HG02852 (cell line): ENCODE measurements at regions not wholly inside any gene's neighbourhood (a gene's known extent, or its start where the extent isn't known, plus 50 kb on each side); places are given as distances from the start of the nearest gene placed in this dataset.
"Not testable (repeated sequence)": the region's sequence is repeated elsewhere in the genome, so short reads cannot be mapped to it uniquely, and the experiment has no call there.

Source experiments
- ATAC-seq: cut with Tn5 transposase; IDR thresholded peaks from one replicate; pipeline ENCODE4 v1.9.1; 2021; ENCODE audit warnings: mild to moderate bottlenecking, moderate library complexity; ENCODE audit not compliant: unreplicated experiment

- no peak for ATAC-seq
Measured at GRCh38 chr5:68838157-68838718, 255.6 kb upstream of the SLC30A5 start.

DNA sequence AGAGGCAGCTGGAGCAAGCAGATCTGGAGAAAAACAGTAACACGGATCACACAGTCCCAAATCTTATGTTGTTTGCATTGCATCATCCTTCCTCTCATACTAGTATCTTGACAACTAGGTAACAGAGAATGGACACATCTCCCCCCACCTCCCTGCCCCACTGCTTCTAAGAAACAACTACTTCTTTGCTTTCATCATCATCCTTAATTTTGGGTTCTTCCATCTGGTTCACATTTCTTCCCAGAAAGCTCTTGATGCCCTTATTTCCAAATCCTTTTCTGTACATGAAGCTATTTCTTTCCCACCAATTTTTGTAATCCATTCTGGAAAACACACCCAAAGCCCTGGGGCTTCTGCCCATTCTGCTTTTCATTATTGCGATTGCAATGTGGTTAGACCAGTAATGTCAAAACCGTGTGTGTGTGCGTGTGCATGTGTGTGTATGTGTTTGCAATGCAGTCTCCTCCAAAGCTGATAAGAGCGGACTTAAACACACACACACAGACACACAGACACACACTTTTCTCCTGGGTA is 254.7 kb upstream of the SLC30A5 start:
- no peak for ATAC-seq

DNA sequence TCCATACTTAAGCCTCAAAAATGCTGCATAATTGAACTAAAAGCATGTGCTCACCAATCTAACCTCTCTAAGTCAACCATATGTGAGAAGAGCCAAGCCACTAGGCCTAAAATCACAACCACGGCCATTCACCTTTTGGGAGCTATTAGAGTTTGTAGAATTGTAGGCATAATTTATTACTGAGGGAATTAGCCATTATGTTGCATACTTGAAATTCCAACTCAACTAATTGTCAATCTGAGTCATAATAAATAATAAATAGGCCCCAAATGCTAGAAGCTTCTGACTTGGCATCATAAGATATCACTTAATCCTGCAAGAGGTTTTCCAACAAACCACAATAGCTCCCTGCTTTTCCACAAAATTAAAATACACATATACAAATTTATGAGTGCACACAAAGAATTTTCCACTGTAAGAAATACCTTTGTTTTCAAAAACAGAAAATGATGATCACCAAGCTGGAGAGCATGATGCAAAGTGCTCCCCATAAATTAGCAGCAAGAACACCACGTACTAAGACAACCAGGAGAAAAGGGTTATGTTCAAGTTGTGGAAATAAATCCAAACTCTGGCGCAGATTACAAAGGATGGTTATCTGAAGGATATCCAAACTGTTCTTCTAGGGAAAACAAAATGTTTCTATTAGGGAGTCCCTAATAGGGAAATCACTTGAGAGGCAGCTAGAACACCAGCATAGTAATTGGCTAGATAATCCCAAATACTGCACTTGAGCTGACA is 250.0 kb upstream of the SLC30A5 start:
- ATAC-seq: no peak

DNA sequence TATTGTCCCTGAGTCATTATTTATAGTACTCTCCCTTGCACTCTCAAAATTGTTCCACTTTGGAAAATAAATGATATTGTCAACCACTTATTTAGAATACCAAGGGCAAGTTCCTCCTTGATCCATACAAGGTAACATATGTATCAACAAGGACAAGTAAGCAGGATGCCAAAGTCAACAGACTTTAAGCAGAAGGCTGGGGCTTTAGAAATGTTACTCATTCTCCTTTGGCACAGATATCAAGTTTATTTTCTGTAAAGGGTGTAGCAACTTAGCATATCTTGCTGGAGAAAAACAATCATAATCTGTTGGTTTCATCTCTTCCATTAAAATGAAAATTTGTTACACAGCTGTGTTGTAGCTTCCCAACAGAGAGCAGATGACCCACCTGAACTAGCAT is 248.7 kb upstream of the SLC30A5 start:
- ATAC-seq: no peak

- ATAC-seq: no peak
Measured at GRCh38 chr5:68846828-68847227, 247.0 kb upstream of the SLC30A5 start.

- ATAC-seq: no peak
Measured at GRCh38 chr5:68848091-68848490, 245.7 kb upstream of the SLC30A5 start.

GRCh38 chr5:68849103-68849502 is 244.7 kb upstream of the SLC30A5 start:
- no peak for ATAC-seq

GRCh38 chr5:68849906-68850305 is 243.9 kb upstream of the SLC30A5 start:
- no peak for ATAC-seq

DNA sequence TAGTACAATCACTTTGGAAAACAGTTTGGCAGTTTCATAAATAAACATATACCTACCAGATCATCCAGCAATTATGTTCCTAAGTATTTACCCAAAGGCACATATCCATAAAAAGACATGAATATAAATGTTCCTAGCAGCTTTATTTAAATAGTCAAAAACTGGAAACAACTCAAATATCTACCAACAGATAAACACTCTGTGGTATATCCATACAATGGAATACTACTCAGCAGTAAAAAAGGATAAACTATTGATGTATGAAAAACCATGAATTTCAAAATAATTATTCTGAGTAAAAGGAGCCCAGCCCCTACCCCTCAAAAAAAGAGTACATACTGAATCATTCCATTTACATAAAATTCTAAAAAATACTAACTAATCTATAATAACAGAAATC is 232.7 kb upstream of the SLC30A5 start:
- ATAC-seq: no peak

DNA sequence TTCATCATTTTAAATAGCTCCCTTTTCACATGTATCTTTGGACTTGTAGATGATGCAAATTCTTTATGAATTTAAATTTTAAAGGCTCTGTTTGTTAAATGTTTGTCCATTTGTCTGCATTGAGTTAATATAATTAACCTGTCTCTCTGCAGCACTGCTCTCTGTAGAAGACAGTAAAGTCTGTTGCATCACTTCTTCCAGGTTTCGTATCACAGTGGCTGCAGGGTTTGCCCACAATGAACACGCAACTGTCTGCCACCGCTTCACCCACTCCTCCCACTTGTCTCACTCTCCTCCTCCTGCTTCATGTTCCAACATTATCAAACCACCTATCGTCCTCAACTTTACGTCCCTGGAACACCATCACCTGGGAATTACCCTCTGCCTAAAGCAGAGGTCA is 231.3 kb upstream of the SLC30A5 start:
- no peak for ATAC-seq

- ATAC-seq: not testable (repeated sequence)
Measured at GRCh38 chr5:68865192-68865591, 228.6 kb upstream of the SLC30A5 start.

- no peak for ATAC-seq
Measured at GRCh38 chr5:68872088-68872839, 221.6 kb upstream of the SLC30A5 start.

- no peak for ATAC-seq
Measured at GRCh38 chr5:68873198-68873597, 220.6 kb upstream of the SLC30A5 start.

GRCh38 chr5:68875351-68875750 is 218.5 kb upstream of the SLC30A5 start:
- ATAC-seq: no peak

DNA sequence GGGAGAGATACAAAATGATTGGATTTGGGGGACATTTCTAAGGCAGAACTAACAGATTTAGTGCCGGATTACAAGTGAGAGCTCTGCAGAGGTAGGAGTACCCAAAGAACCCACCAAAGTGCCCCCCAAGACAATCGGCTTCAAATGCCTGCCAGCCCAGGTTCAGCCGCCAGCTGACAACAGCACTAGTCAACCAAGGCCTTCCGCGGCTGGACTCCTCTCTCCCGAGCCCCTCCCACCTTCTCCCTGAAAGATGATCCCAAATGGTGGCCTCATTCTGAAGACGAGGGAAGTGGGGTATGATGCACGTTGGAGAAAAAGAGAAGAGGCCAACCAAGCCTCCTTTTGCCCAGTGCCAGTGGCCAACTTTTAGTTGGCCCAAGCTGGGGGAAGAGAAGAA is 210.4 kb upstream of the SLC30A5 start:
- ATAC-seq: no peak

- ATAC-seq: no peak
Measured at GRCh38 chr5:68884144-68884754, 209.6 kb upstream of the SLC30A5 start.

GRCh38 chr5:68884883-68885282 is 208.9 kb upstream of the SLC30A5 start:
- no peak for ATAC-seq

DNA sequence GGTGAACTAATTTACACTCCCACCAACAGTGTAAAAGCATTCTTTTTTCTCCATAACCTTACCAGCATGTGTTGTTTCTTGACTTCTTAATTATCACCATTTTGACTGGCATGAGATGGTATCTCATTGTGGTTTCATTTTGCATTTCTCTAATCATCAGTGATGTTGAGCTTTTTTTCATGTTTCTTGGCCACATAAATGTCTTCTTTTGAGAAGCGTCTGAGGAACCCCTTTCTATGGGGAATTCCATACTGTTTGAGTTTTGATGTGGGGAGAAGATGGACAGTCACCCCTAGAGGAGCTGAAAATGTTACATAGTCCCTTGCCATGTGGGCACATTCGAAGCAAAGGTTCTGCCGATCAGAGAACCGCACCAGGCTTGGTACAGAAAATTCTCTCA is 207.0 kb upstream of the SLC30A5 start:
- no peak for ATAC-seq

DNA sequence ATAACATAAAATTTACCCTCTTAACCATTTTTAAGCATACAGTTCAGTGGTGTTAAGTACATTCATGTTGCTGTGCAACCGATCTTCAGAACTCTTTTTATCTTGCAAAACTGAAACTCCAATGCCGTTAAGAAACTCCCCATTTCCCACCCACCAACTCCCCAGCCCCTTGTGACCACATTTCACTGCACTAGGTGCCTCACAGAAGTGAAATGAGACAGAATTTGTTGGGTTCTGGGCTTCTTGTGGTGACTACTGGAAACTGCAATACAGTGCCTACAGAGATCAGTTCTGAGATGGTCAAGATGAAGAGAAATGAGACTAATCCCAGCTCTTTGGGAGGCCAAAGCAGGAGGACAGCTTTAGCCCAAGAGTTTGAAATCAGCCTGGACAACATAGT is 202.1 kb upstream of the SLC30A5 start:
- ATAC-seq: peak; percentile 84

DNA sequence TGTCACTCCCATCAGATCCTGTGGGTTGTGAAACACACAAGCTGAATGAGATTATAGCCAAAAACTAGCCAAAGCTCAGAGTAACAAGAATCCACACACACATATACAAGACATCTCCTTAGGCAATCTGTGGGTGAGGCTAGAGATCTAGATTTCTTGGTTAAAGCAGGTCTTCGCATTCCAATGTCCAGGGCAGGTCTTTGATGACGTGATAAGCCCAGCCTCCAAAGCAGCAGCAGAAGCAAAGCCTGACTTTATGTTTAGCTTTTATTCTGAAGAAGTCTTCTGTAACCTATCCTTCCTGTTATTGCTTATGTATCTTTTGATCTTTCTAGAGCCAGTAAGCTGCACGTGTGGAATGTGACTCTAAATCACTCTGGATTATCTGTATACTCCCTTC is 199.1 kb upstream of the SLC30A5 start:
- ATAC-seq: no peak

DNA sequence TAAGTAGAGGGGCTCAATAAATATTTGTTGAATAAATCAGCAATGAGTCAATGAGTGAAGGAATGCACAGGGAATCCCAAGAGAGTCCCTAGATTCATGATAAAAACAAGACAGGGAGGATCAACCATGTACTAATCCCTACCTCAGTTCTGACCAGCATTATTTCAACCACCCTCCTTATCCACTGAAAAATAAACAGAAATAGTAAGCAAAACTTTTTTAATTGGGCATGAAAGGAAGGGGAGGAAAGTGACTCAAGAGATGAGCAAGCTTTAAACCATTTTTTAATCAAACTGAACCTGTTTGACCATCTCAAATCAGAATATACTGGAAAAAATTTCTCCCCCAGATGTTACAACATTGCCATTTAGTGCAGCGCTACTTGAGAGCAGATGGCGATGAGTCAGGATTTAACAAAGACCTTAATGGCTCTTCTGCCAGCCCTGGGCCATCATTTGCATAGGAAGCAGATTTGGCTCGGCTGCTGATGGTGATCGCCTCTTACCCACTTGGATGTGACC is 194.8 kb upstream of the SLC30A5 start:
- no peak for ATAC-seq
